IMR-90 (cell line): ENCODE measurements at regions not wholly inside any gene's neighbourhood (a gene's known extent, or its start where the extent isn't known, plus 50 kb on each side); places are given as distances from the start of the nearest gene placed in this dataset.

ENCODE experiments used
- ATAC-seq: fragments of 200-7000 bp; cut with Tn5 transposase; 2 replicates; pipeline ENCODE4 v1.9.1; 2020; ENCODE audit warnings: low read depth, mild to moderate bottlenecking, moderate library complexity
- BruUV-seq: library from RNA; stranded (reverse); fragments of 400-500 nt; replicated peaks from 2 replicates; lab custom pipeline; 2021; lab: Mats Ljungman, UMichigan
- CTCF ChIA-PET: fragments of 300-600 bp; formaldehyde crosslinking; extraction: SDS; loops from one replicate; lab custom pipeline; 2021; ENCODE audit warnings: antibody characterized with exemption; lab: Yijun Ruan, JAX
- POLR2A ChIA-PET: fragments of 300-600 bp; sonication (Branson Sonifier 250); formaldehyde crosslinking; loops from one replicate; lab custom pipeline; 2022; ENCODE audit warnings: antibody characterized with exemption; ENCODE audit not compliant: unreplicated experiment; lab: Charles Lee
- DNase-seq: peaks from one replicate; pipeline ENCODE4 v3.0.0; 2013
- H2AFZ ChIP-seq: replicated peaks from 2 replicates; pipeline ENCODE3; 2013; ENCODE audit warnings: low read length, mild to moderate bottlenecking; ENCODE audit not compliant: poor library complexity
- H2AK5ac ChIP-seq: 2 replicates; pipeline ENCODE4 v1.6.1; 2013; ENCODE audit warnings: low read depth, low read length, inconsistent platforms
- H2AK9ac ChIP-seq: replicated peaks from 2 replicates; pipeline ENCODE3; 2013; ENCODE audit warnings: mild to moderate bottlenecking, low read depth, low read length, moderate library complexity; ENCODE audit not compliant: poor library complexity
- H2BK120ac ChIP-seq: 2 replicates; pipeline ENCODE4 v1.6.1; 2013; ENCODE audit warnings: low read depth, low read length, inconsistent platforms
- H2BK15ac ChIP-seq: 3 replicates; pipeline ENCODE4 v1.6.1; 2013; ENCODE audit warnings: low read depth, low read length, inconsistent platforms
- H2BK20ac ChIP-seq: 2 replicates; pipeline ENCODE4 v1.6.1; 2013; ENCODE audit warnings: low read depth, mild to moderate bottlenecking, inconsistent platforms, low read length, moderate library complexity
- H2BK5ac ChIP-seq: 2 replicates; pipeline ENCODE4 v1.6.1; 2013; ENCODE audit warnings: mild to moderate bottlenecking, low read depth, low read length, inconsistent platforms; ENCODE audit not compliant: poor library complexity, severe bottlenecking
- H3K14ac ChIP-seq: replicated peaks from 2 replicates; pipeline ENCODE4 v1.6.1; 2013; ENCODE audit warnings: low read depth, low read length, inconsistent platforms
- H3K18ac ChIP-seq: 2 replicates; pipeline ENCODE4 v1.6.1; 2013; ENCODE audit warnings: low read depth, low read length, control low read depth
- H3K23ac ChIP-seq: 2 replicates; pipeline ENCODE4 v1.6.1; 2013; ENCODE audit warnings: low read depth, low read length, inconsistent platforms
- H3K27ac ChIP-seq: 2 replicates; pipeline ENCODE4 v1.5.1; 2013; ENCODE audit warnings: mild to moderate bottlenecking, control low read depth, low read length; ENCODE audit not compliant: insufficient read depth
- H3K27me3 ChIP-seq: 2 replicates; pipeline ENCODE4 v1.6.1; 2013; ENCODE audit warnings: low read length; ENCODE audit not compliant: control insufficient read depth, insufficient read depth
- H3K36me3 ChIP-seq: 2 replicates; pipeline ENCODE4 v1.6.1; 2013; ENCODE audit warnings: low read length, mixed read lengths; ENCODE audit not compliant: control insufficient read depth, insufficient read depth
- H3K4ac ChIP-seq: 2 replicates; pipeline ENCODE4 v1.6.1; 2013; ENCODE audit warnings: low read depth, low read length, inconsistent platforms
- H3K4me1 ChIP-seq: 2 replicates; pipeline ENCODE4 v1.6.1; 2013; ENCODE audit warnings: low read length, mixed read lengths; ENCODE audit not compliant: control insufficient read depth, insufficient read depth
- H3K4me2 ChIP-seq: 2 replicates; pipeline ENCODE4 v1.6.1; 2013; ENCODE audit warnings: low read depth, mild to moderate bottlenecking, control low read depth, low read length, moderate library complexity
- H3K4me3 ChIP-seq: 2 replicates; pipeline ENCODE4 v1.5.1; 2013; ENCODE audit warnings: low read depth, mild to moderate bottlenecking, control low read depth, low read length, moderate library complexity; ENCODE audit not compliant: insufficient read depth
- H3K56ac ChIP-seq: 2 replicates; pipeline ENCODE4 v1.6.1; 2013; ENCODE audit warnings: low read length, inconsistent platforms; ENCODE audit not compliant: insufficient read depth; ENCODE audit errors: extremely low read depth
- H3K79me1 ChIP-seq, 2 experiments: 2 replicates each; pipeline ENCODE4 v1.6.1; 2013; ENCODE audit warnings: low read length in 2 of 2, inconsistent platforms in 1 of 2, low read depth in 1 of 2
- H3K9ac ChIP-seq: 2 replicates; pipeline ENCODE4 v1.6.1; 2013; ENCODE audit warnings: low read depth, low read length, control low read depth
- H3K9me1 ChIP-seq: 2 replicates; pipeline ENCODE4 v1.6.1; 2013; ENCODE audit warnings: low read length, inconsistent platforms; ENCODE audit not compliant: insufficient read depth
- H3K9me3 ChIP-seq: 2 replicates; pipeline ENCODE4 v1.6.1; 2013; ENCODE audit warnings: low read length; ENCODE audit not compliant: control insufficient read depth, insufficient read depth
- H4K20me1 ChIP-seq: 2 replicates; pipeline ENCODE4 v1.6.1; 2013; ENCODE audit warnings: low read length, inconsistent platforms; ENCODE audit not compliant: insufficient read depth
- H4K5ac ChIP-seq: 2 replicates; pipeline ENCODE4 v1.6.1; 2013; ENCODE audit warnings: mild to moderate bottlenecking, low read depth, low read length, control low read depth
- H4K8ac ChIP-seq, 2 experiments: 2 replicates each; pipeline ENCODE4 v1.6.1; 2013; ENCODE audit warnings: low read depth in 2 of 2, low read length in 2 of 2, control low read depth in 1 of 2, inconsistent platforms in 1 of 2
- H4K91ac ChIP-seq: 2 replicates; pipeline ENCODE4 v1.6.1; 2013; ENCODE audit warnings: low read depth, low read length, inconsistent platforms; ENCODE audit not compliant: insufficient read depth
- BHLHE40 ChIP-seq: fragments of 150-350 bp; IDR thresholded peaks from 2 replicates; pipeline ENCODE4 v1.6.1; 2016; ENCODE audit warnings: mild to moderate bottlenecking, low read depth, low read length
- CEBPB ChIP-seq: IDR thresholded peaks from 2 replicates; pipeline ENCODE4 v1.6.1; 2012; ENCODE audit warnings: low read depth, low read length, improper control_type of control experiment
- CHD1 ChIP-seq: IDR thresholded peaks from 2 replicates; pipeline ENCODE4 v1.6.1; 2012; ENCODE audit warnings: low read depth, low read length, improper control_type of control experiment
- CTCF ChIP-seq: conservative IDR thresholded peaks from 2 replicates; pipeline ENCODE4 v1.5.1; 2012; ENCODE audit warnings: mild to moderate bottlenecking, low read depth, low read length, improper control_type of control experiment
- FOS ChIP-seq: fragments of 150-350 bp; IDR thresholded peaks from 2 replicates; pipeline ENCODE4 v1.6.1; 2016; ENCODE audit warnings: low read depth, low read length
- MAFK ChIP-seq: IDR thresholded peaks from 2 replicates; pipeline ENCODE4 v1.6.1; 2012; ENCODE audit warnings: low read depth, low read length, improper control_type of control experiment
- MAZ ChIP-seq: IDR thresholded peaks from 2 replicates; pipeline ENCODE4 v1.6.1; 2012; ENCODE audit warnings: low read depth, mild to moderate bottlenecking, low read length, improper control_type of control experiment, moderate library complexity, borderline replicate concordance
- MXI1 ChIP-seq: IDR thresholded peaks from 2 replicates; pipeline ENCODE4 v1.6.1; 2012; ENCODE audit warnings: low read depth, mild to moderate bottlenecking, low read length, moderate library complexity, borderline replicate concordance
- NFE2L2 ChIP-seq: fragments of 150-350 bp; IDR thresholded peaks from 2 replicates; pipeline ENCODE4 v1.6.1; 2016; ENCODE audit warnings: low read depth, mild to moderate bottlenecking, low read length
- POLR2A ChIP-seq: IDR thresholded peaks from 2 replicates; pipeline ENCODE4 v1.6.1; 2012; ENCODE audit warnings: mild to moderate bottlenecking, low read depth, low read length
- RAD21 ChIP-seq: IDR thresholded peaks from 2 replicates; pipeline ENCODE4 v1.6.1; 2012; ENCODE audit warnings: low read length, improper control_type of control experiment
- RCOR1 ChIP-seq: IDR thresholded peaks from 2 replicates; pipeline ENCODE4 v1.6.1; 2012; ENCODE audit warnings: mild to moderate bottlenecking, low read length, improper control_type of control experiment; ENCODE audit not compliant: insufficient replicate concordance
- RFX5 ChIP-seq: IDR thresholded peaks from 2 replicates; pipeline ENCODE4 v1.8.0; 2012; ENCODE audit warnings: low read depth, mild to moderate bottlenecking, low read length, moderate library complexity
- SMC3 ChIP-seq: fragments of 150-350 bp; IDR thresholded peaks from 2 replicates; pipeline ENCODE4 v1.6.1; 2016; ENCODE audit warnings: low read depth, mild to moderate bottlenecking, antibody characterized with exemption, low read length, moderate library complexity
- USF2 ChIP-seq: fragments of 150-350 bp; IDR thresholded peaks from 2 replicates; pipeline ENCODE4 v1.6.1; 2017; ENCODE audit warnings: mild to moderate bottlenecking, antibody characterized with exemption, low read length, low read depth
- WGBS, 2 experiments: methylation state at CpG; one replicate each; pipeline versions ENCODE4 v1.1.5 to v1.1.7; 2013; ENCODE audit warnings: missing lambda C conversion rate in 2 of 2; ENCODE audit not compliant: insufficient read length in 1 of 2; ENCODE audit errors: extremely low coverage in 2 of 2; 5-methylcytosine and 5-hydroxymethylcytosine counted together
- dilution Hi-C: fragments of 300-500 bp; cut with HindIII; formaldehyde crosslinking; loops from one replicate; pipeline ENCODE4 v1.14.3; 2018; ENCODE audit warnings: low sequenced_read_pairs; ENCODE audit not compliant: unreplicated experiment
- in situ Hi-C: fragments of 300-500 bp; cut with MboI; formaldehyde crosslinking; loops from 3 replicates; pipeline ENCODE4 v1.14.3; 2019; ENCODE audit warnings: low sequenced_read_pairs, inconsistent platforms, mixed read lengths
- intact Hi-C: fragments of 100-400 bp; cut with micrococcal nuclease; formaldehyde crosslinking; loops from 2 replicates; pipeline ENCODE4 v1.10.0; 2022

- Histone ChIP-seq H3K9me1 (no peaks in the 10 kb centered on the region), H3K9me3 (no peaks in the 10 kb centered on the region), H2AK9ac (no peak overlapping the region), H2BK15ac (no peak overlapping the region), H4K8ac (no peak overlapping the region), H3K14ac (no peak overlapping the region), H2AFZ (no peak overlapping the region), H3K56ac (no peak overlapping the region), H2BK20ac (no peak overlapping the region), H4K5ac (no peak overlapping the region), H3K4me3 (no peak overlapping the region), H2AK5ac (no peak overlapping the region), H3K9ac (no peak overlapping the region), H3K4me1 (no peaks in the 10 kb centered on the region), H3K23ac (no peak overlapping the region), H2BK5ac (no peak overlapping the region), H3K4ac (no peak overlapping the region), H3K18ac (no peak overlapping the region), H4K91ac (no peak overlapping the region), H2BK120ac (no peak overlapping the region), H3K4me2 (no peak overlapping the region), H4K20me1 (no peaks in the 10 kb centered on the region), H3K79me1 (no peaks in the 10 kb centered on the region), H3K27me3 (no peaks in the 10 kb centered on the region), H3K36me3 (no peaks in the 10 kb centered on the region), H3K27ac (no peak overlapping the region)
- no peak for ATAC-seq
- POLR2A ChIA-PET = no interaction called here
- intact Hi-C loops (no loop called here), in situ Hi-C loops (no loop called here), dilution Hi-C loops (no loop called here)
- WGBS, 2 experiments = 43% methylated on average over 1 of the region's 3 CpGs; no CpG with 5 or more reads in 1 of the 2 experiments
- DNase-seq = no peak
- BruUV-seq = no TSS peak
- CTCF ChIA-PET = no interaction called here
- TF ChIP-seq RAD21 (no peak), RCOR1 (no peak), CEBPB (no peak), NFE2L2 (no peak), POLR2A (no peak), FOS (no peak), CHD1 (no peak), MAFK (no peak), MXI1 (no peak), USF2 (no peak), MAZ (no peak), CTCF (no peak), SMC3 (no peak), BHLHE40 (no peak), RFX5 (no peak)
Observed at GRCh38 chr16:58850678-58851020, 116.5 kb upstream of the GOT2 start.
